Hepatocyte (in vitro differentiated cells): ENCODE measurements at regions not wholly inside any gene's neighbourhood (a gene's known extent, or its start where the extent isn't known, plus 50 kb on each side); places are given as distances from the start of the nearest gene placed in this dataset.

Experiments used
- DNase-seq: peaks from one replicate; pipeline ENCODE4 v3.0.0-alpha.2; 2016; ENCODE audit warnings: low spot score
- H2AFZ ChIP-seq: fragments of 200-600 bp; sonication (generic); 2 replicates; pipeline ENCODE4 v1.6.0; 2016; ENCODE audit warnings: antibody characterized with exemption, mild to moderate bottlenecking
- H3K27ac ChIP-seq: fragments of 200-600 bp; sonication (generic); 2 replicates; pipeline ENCODE4 v1.5.1; 2016; ENCODE audit warnings: mild to moderate bottlenecking
- H3K27me3 ChIP-seq: fragments of 200-600 bp; sonication (generic); 2 replicates; pipeline ENCODE4 v1.6.1; 2016
- H3K36me3 ChIP-seq: fragments of 200-600 bp; sonication (generic); replicated peaks from 2 replicates; pipeline ENCODE4 v1.5.1; 2016; ENCODE audit warnings: low read depth; ENCODE audit not compliant: insufficient read depth
- H3K4me1 ChIP-seq: fragments of 200-600 bp; sonication (generic); 2 replicates; pipeline ENCODE4 v1.5.1; 2016; ENCODE audit warnings: mild to moderate bottlenecking, moderate library complexity; ENCODE audit not compliant: insufficient read depth
- H3K4me2 ChIP-seq: fragments of 200-600 bp; sonication (generic); 2 replicates; pipeline ENCODE4 v1.6.0; 2016
- H3K4me3 ChIP-seq: fragments of 200-600 bp; sonication (generic); 2 replicates; pipeline ENCODE4 v1.5.1; 2016; ENCODE audit warnings: mild to moderate bottlenecking
- H3K79me2 ChIP-seq: fragments of 200-600 bp; sonication (generic); 2 replicates; pipeline ENCODE4 v1.6.0; 2017; ENCODE audit warnings: mild to moderate bottlenecking
- H3K9me2 ChIP-seq: fragments of 200-600 bp; sonication (generic); replicated peaks from 2 replicates; pipeline ENCODE4 v1.6.0; 2017; ENCODE audit warnings: mild to moderate bottlenecking; ENCODE audit not compliant: insufficient read depth
- H3K9me3 ChIP-seq: fragments of 200-600 bp; sonication (generic); 2 replicates; pipeline ENCODE4 v1.5.1; 2016; ENCODE audit warnings: low read depth, mild to moderate bottlenecking
- H4K20me1 ChIP-seq: fragments of 200-600 bp; sonication (generic); 2 replicates; pipeline ENCODE4 v1.6.0; 2016; ENCODE audit warnings: mild to moderate bottlenecking; ENCODE audit not compliant: insufficient read depth, poor library complexity, severe bottlenecking
- CTCF ChIP-seq: fragments of 200-600 bp; sonication (generic); IDR thresholded peaks from 2 replicates; pipeline ENCODE4 v1.5.1; 2016; ENCODE audit warnings: antibody characterized with exemption, mild to moderate bottlenecking; ENCODE audit not compliant: poor library complexity
- EZH2 ChIP-seq: fragments of 200-600 bp; sonication (generic); IDR thresholded peaks from 2 replicates; pipeline ENCODE4 v1.6.1; 2016; ENCODE audit warnings: antibody characterized with exemption, mild to moderate bottlenecking, borderline replicate concordance
- EZH2phosphoT487 ChIP-seq: fragments of 200-600 bp; sonication (generic); IDR thresholded peaks from one replicate; pipeline ENCODE4 v1.6.1; 2018; ENCODE audit warnings: antibody characterized with exemption, mild to moderate bottlenecking, low read depth, moderate library complexity; ENCODE audit not compliant: unreplicated experiment, severe bottlenecking
- WGBS: methylation state at CpG from one replicate; pipeline ENCODE4 v1.1.6; 2016; ENCODE audit warnings: low lambda C conversion rate; ENCODE audit errors: missing lambda C conversion rate; 5-methylcytosine and 5-hydroxymethylcytosine counted together

DNA sequence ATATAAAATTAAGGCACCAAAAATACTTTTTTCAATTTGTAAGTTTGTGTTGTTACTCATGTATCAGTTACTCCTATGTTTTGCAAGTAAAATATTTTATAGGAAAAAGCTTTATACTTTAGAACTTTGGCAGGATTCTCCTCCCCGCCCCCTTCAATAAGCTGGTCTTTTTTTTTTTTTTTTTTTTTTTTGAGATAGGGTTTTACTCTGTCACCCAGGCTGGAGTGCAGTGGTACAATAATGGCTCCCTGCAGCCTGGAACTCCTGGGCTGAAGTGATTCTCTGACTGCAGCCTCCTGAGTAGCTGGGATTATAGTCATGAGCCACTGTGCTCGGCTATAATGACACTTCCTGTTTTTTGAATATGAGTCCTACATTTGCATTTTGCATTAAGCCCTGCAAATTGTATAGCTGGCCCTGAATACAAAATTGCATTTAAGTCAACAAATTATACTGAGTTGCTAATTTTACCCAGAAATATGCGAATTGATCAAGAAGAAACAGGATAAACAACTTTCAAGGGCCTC, 192.9 kb downstream of the PIK3R1 start:
- TF ChIP-seq EZH2phosphoT487 = no peak
- no peak for TF ChIP-seq EZH2
- TF ChIP-seq CTCF = no peak
- WGBS = 99% methylated on average over 3 of the region's 3 CpGs
- Histone ChIP-seq H3K27ac (no peak overlapping the region), H3K4me2 (no peak overlapping the region), H3K9me3 (no peaks in the 10 kb centered on the region), H3K4me3 (no peak overlapping the region), H3K9me2 (no peaks in the 10 kb centered on the region), H3K4me1 (peaks cover 9% of the 10 kb centered on the region), H4K20me1 (no peaks in the 10 kb centered on the region), H3K27me3 (no peaks in the 10 kb centered on the region), H3K79me2 (no peaks in the 10 kb centered on the region), H2AFZ (no peak overlapping the region), H3K36me3 (no peaks in the 10 kb centered on the region)
- no peak for DNase-seq

- Histone ChIP-seq H3K36me3 (no peaks in the 10 kb centered on the region), H3K4me3 (no peak overlapping the region), H3K4me1 (peaks cover 9% of the 10 kb centered on the region), H3K9me2 (no peaks in the 10 kb centered on the region), H4K20me1 (no peaks in the 10 kb centered on the region), H3K27ac (no peak overlapping the region), H2AFZ (no peak overlapping the region), H3K27me3 (no peaks in the 10 kb centered on the region), H3K9me3 (no peaks in the 10 kb centered on the region), H3K4me2 (no peak overlapping the region), H3K79me2 (no peaks in the 10 kb centered on the region)
- TF ChIP-seq CTCF = no peak
- TF ChIP-seq EZH2 = no peak
- TF ChIP-seq EZH2phosphoT487 = no peak
- DNase-seq = no peak
- WGBS = 87% methylated on average over 3 of the region's 3 CpGs
These were observed 193.7 kb downstream of the PIK3R1 start for GRCh38 chr5:68409259-68409658.

GRCh38 chr5:68411161-68411560, 195.6 kb downstream of the PIK3R1 start:
- no peaks in the 10 kb centered on the region for H3K9me2 ChIP-seq
- no peak overlapping the region for H2AFZ ChIP-seq
- H3K9me3 ChIP-seq = no peaks in the 10 kb centered on the region
- H4K20me1 ChIP-seq = no peaks in the 10 kb centered on the region
- no peak for DNase-seq
- TF ChIP-seq EZH2 = no peak
- TF ChIP-seq EZH2phosphoT487 = no peak
- no peak for TF ChIP-seq CTCF
- no peak overlapping the region for H3K27ac ChIP-seq
- peaks cover 9% of the 10 kb centered on the region for H3K4me1 ChIP-seq
- H3K36me3 ChIP-seq = no peaks in the 10 kb centered on the region
- no peaks in the 10 kb centered on the region for H3K27me3 ChIP-seq
- no peak overlapping the region for H3K4me3 ChIP-seq
- 93% methylated on average over 4 of the region's 4 CpGs for WGBS
- H3K79me2 ChIP-seq = no peaks in the 10 kb centered on the region
- no peak overlapping the region for H3K4me2 ChIP-seq
